ENCODE measurements at regions not wholly inside any gene's neighbourhood (a gene's known extent, or its start where the extent isn't known, plus 50 kb on each side); places are given as distances from the start of the nearest gene placed in this dataset.

DNA sequence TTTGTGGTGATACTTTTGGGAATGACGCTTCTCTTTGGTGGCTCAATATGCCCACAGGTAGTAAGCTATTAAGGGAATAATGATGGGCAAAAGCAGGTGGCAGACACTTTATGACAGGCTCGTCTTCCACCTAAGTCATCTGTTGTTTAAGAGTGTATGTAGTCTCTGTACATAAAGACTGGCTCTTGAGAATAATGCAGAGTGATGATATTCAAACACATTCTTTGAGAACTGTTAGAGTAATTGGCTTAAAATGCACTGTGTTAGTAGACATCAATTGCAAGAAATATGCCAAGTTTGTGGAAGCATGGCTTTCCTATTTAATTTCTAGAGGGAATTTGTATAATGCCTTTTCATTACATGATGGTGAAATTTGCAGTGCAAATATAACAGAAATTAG is 694.8 kb upstream of the MIS18BP1 start:
- DNase-seq (no peak), ATAC-seq (ENCODE audit: low read depth) (no peak)
- no peak overlapping the region for H2AK5ac ChIP-seq (ENCODE audit: low read depth, low read length)
- no peaks in the 10 kb centered on the region for H3K9me1 ChIP-seq (ENCODE audit: insufficient read depth, low read length)
- WGBS, 2 experiments (ENCODE audit: extremely low coverage in 2 of 2, insufficient read length in 1 of 2): 60% methylated on average over 1 of the region's 2 CpGs; no CpG with 5 or more reads in 1 of the 2 experiments
- intact Hi-C loops (cut with micrococcal nuclease): no loop called here
- no peak overlapping the region for H3K4ac ChIP-seq (ENCODE audit: low read depth, low read length)
- no peak overlapping the region for H4K91ac ChIP-seq (ENCODE audit: insufficient read depth, low read depth, low read length)
- CTCF ChIA-PET: no interaction called here
- H3K79me1 ChIP-seq (ENCODE audit: low read depth in 1 of 2, low read length in 2 of 2): no peaks in the 10 kb centered on the region
- no peak overlapping the region for H2BK15ac ChIP-seq (ENCODE audit: low read depth, low read length)
- TF ChIP-seq MAZ (IDR thresholded peaks at IDR 0.05; ENCODE audit: borderline replicate concordance, low read depth, low read length) (no peak), CHD1 (IDR thresholded peaks at IDR 0.05; ENCODE audit: low read depth, low read length) (no peak), CEBPB (IDR thresholded peaks at IDR 0.05; ENCODE audit: low read depth, low read length) (no peak)
- TF ChIP-seq, protein P1, sequence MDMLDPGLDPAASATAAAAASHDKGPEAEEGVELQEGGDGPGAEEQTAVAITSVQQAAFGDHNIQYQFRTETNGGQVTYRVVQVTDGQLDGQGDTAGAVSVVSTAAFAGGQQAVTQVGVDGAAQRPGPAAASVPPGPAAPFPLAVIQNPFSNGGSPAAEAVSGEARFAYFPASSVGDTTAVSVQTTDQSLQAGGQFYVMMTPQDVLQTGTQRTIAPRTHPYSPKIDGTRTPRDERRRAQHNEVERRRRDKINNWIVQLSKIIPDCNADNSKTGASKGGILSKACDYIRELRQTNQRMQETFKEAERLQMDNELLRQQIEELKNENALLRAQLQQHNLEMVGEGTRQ (IDR thresholded peaks at IDR 0.05; ENCODE audit: low read depth, low read length): no peak
- no TSS peak for BruUV-seq (replicated peaks)
- H3K18ac ChIP-seq (ENCODE audit: low read depth, low read length): no peak overlapping the region
- no peak overlapping the region for H2AFZ ChIP-seq (replicated peaks; ENCODE audit: low read length, poor library complexity)
- POLR2A ChIA-PET (ENCODE audit: unreplicated experiment): no interaction called here
- H2AK9ac ChIP-seq (replicated peaks; ENCODE audit: low read depth, low read length, poor library complexity): no peak overlapping the region
- H4K20me1 ChIP-seq (ENCODE audit: insufficient read depth, low read length): no peaks in the 10 kb centered on the region
- H3K23ac ChIP-seq (ENCODE audit: low read depth, low read length): no peak overlapping the region
- no peak overlapping the region for H3K14ac ChIP-seq (replicated peaks; ENCODE audit: low read depth, low read length)
- H4K8ac ChIP-seq (ENCODE audit: low read depth in 2 of 2, low read length in 2 of 2): no peak overlapping the region
- no peak overlapping the region for H4K5ac ChIP-seq (ENCODE audit: low read depth, low read length)
- dilution Hi-C loops (cut with HindIII; ENCODE audit: low sequenced_read_pairs, unreplicated experiment): no loop called here
- no peak overlapping the region for H3K27ac ChIP-seq (ENCODE audit: insufficient read depth, low read length)
- H3K56ac ChIP-seq (ENCODE audit: extremely low read depth, insufficient read depth, low read length): no peak overlapping the region
- H2BK5ac ChIP-seq (ENCODE audit: low read depth, low read length, poor library complexity, severe bottlenecking): no peak overlapping the region
- in situ Hi-C loops (cut with MboI; ENCODE audit: low sequenced_read_pairs): no loop called here
- no peaks in the 10 kb centered on the region for H3K27me3 ChIP-seq (ENCODE audit: control insufficient read depth, insufficient read depth, low read length)
- no peak overlapping the region for H2BK120ac ChIP-seq (ENCODE audit: low read depth, low read length)
- no peaks in the 10 kb centered on the region for H3K36me3 ChIP-seq (ENCODE audit: control insufficient read depth, insufficient read depth, low read length)
- no peak overlapping the region for H3K4me3 ChIP-seq (ENCODE audit: insufficient read depth, low read depth, low read length)
- no peaks in the 10 kb centered on the region for H3K4me1 ChIP-seq (ENCODE audit: control insufficient read depth, insufficient read depth, low read length)
- H2BK20ac ChIP-seq (ENCODE audit: low read depth, low read length): no peak overlapping the region
- no peaks in the 10 kb centered on the region for H3K9me3 ChIP-seq (ENCODE audit: control insufficient read depth, insufficient read depth, low read length)
- H3K9ac ChIP-seq (ENCODE audit: low read depth, low read length): no peak overlapping the region
- no peak overlapping the region for H3K4me2 ChIP-seq (ENCODE audit: low read depth, low read length)
